ENCODE measurements at regions not wholly inside any gene's neighbourhood (a gene's known extent, or its start where the extent isn't known, plus 50 kb on each side); places are given as distances from the start of the nearest gene placed in this dataset.

GRCh38 chr12:67916266-67916970 is 72.8 kb upstream of the IFNG-AS1 start:
- TF ChIP-seq CTCF (IDR thresholded peaks at IDR 0.05) = no peak
- Histone ChIP-seq H3K4me1 (peaks cover 0 to 1% of the 10 kb centered on the region in 2 donors), H3K27me3 (no peaks in the 10 kb centered on the region), H3K4me3 (no peak overlapping the region), H3K9me3 (no peaks in the 10 kb centered on the region), H3K36me3 (no peaks in the 10 kb centered on the region), H3K27ac (no peak overlapping the region)
- no peak for DNase-seq (ENCODE audit: low spot score in 2 of 2)
- intact Hi-C loops (cut with DNase I) = loop anchor here (10.0 kb wide), 1 partner anchor 272 kb away; the partner anchor contains the start of gene DYRK2

- intact Hi-C loops (cut with DNase I) = loop anchor here (10.0 kb wide), 1 partner anchor 273 kb away; the partner anchor contains the start of gene DYRK2
Measured at GRCh38 chr12:67917811-67918210, 71.4 kb upstream of the IFNG-AS1 start.

GRCh38 chr12:67918441-67918840 is 70.8 kb upstream of the IFNG-AS1 start:
- TF ChIP-seq CTCF (IDR thresholded peaks at IDR 0.05) = no peak
- no peak overlapping the region for H3K27ac ChIP-seq
- H3K27me3 ChIP-seq = no peaks in the 10 kb centered on the region
- intact Hi-C loops (cut with DNase I) = loop anchor here (10.0 kb wide), 1 partner anchor 274 kb away; the partner anchor contains the start of gene DYRK2
- H3K4me3 ChIP-seq = no peak overlapping the region
- no peaks in the 10 kb centered on the region for H3K4me1 ChIP-seq
- H3K9me3 ChIP-seq = no peaks in the 10 kb centered on the region
- DNase-seq (ENCODE audit: low spot score in 2 of 2) = no peak
- no peaks in the 10 kb centered on the region for H3K36me3 ChIP-seq

More at GRCh38 chr12:67917811-67918210, 71.4 kb upstream of the IFNG-AS1 start:
- DNase-seq (ENCODE audit: low spot score in 2 of 2) = no peak
- Histone ChIP-seq H3K9me3 (no peaks in the 10 kb centered on the region), H3K4me1 (no peaks in the 10 kb centered on the region), H3K36me3 (no peaks in the 10 kb centered on the region), H3K27ac (no peak overlapping the region), H3K27me3 (no peaks in the 10 kb centered on the region), H3K4me3 (no peak overlapping the region)
- TF ChIP-seq CTCF (IDR thresholded peaks at IDR 0.05) = no peak

- Histone ChIP-seq H3K27ac (no peak overlapping the region), H3K9me3 (no peaks in the 10 kb centered on the region), H3K4me3 (no peak overlapping the region), H3K4me1 (no peaks in the 10 kb centered on the region), H3K36me3 (no peaks in the 10 kb centered on the region), H3K27me3 (no peaks in the 10 kb centered on the region)
- intact Hi-C loops (cut with DNase I) = loop anchor here (10.0 kb wide), 1 partner anchor 275 kb away; the partner anchor contains the start of gene DYRK2
- DNase-seq (ENCODE audit: low spot score in 2 of 2) = no peak
- no peak for TF ChIP-seq CTCF (IDR thresholded peaks at IDR 0.05)
Measured at GRCh38 chr12:67919406-67919805, 69.8 kb upstream of the IFNG-AS1 start.

- H3K36me3 ChIP-seq = no peaks in the 10 kb centered on the region
- DNase-seq (ENCODE audit: low spot score in 2 of 2) = no peak
- no peaks in the 10 kb centered on the region for H3K4me1 ChIP-seq
- H3K27ac ChIP-seq = no peak overlapping the region
- TF ChIP-seq CTCF (IDR thresholded peaks at IDR 0.05) = no peak
- no peaks in the 10 kb centered on the region for H3K27me3 ChIP-seq
- H3K4me3 ChIP-seq = no peak overlapping the region
- intact Hi-C loops (cut with DNase I) = no loop called here
- H3K9me3 ChIP-seq = no peaks in the 10 kb centered on the region
Measured at GRCh38 chr12:67920413-67920812, 68.8 kb upstream of the IFNG-AS1 start.
